ENCODE measurements at regions not wholly inside any gene's neighbourhood (a gene's known extent, or its start where the extent isn't known, plus 50 kb on each side); places are given as distances from the start of the nearest gene placed in this dataset.

- TF ChIP-seq CTCF (IDR thresholded peaks at IDR 0.05; ENCODE audit: low read length) (no peak), EZH2 (optimal IDR thresholded peaks at IDR 0.05; ENCODE audit: low read depth, low read length) (no peak), EZH2phosphoT487 (IDR thresholded peaks at IDR 0.05; ENCODE audit: low read length) (no peak)
Measured at GRCh38 chr10:113341138-113341537, 211.7 kb upstream of the HABP2 start.

Measured in MM.1S (cell line).